ENCODE measurements at regions not wholly inside any gene's neighbourhood (a gene's known extent, or its start where the extent isn't known, plus 50 kb on each side); places are given as distances from the start of the nearest gene placed in this dataset.

DNA sequence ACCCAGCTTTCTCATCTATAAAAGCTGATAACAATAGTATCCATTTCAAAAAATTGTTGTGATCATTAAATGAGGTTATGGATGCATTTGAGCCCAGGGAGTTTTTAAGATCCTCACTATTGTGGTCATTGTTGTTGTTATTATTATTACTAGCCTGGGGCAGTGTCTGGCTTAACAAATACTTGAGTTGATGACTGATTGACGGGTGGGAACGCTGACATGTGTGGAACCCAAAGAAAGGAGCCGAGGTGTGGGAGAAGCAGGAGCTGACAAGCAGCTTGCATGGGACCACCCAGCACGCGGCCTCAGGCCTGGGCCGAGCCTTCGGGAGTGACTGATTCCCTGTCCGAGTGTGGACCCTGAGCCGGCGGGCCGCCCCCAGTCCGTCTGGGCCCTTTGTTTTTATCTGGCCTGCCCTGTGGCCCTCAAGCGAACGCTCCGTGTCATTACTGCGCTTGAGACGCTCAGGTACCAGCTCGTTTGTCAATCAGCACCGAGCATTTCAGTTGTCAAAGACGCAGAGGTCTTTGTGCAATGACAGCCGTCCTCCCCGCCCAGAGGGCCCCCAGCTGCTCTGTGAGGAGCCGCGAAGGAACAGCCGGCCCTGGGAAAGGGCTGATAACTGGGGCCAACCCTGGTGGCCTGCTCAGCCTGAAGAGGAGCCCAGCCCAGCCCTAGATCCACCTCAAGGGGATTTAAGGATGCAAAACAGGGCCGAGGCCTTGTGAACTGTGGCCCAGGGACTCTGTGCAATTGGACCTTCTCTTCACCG is 132.9 kb upstream of the FOXF1 start:
- Histone ChIP-seq H3K4me3 (ENCODE audit: insufficient read depth, low read depth, low read length, poor library complexity, severe bottlenecking) (no peak overlapping the region), H3K27me3 (replicated peaks; ENCODE audit: control insufficient read depth, insufficient read depth, low read length, poor library complexity, severe bottlenecking) (no peaks in the 10 kb centered on the region)
- no peak for DNase-seq

DNA sequence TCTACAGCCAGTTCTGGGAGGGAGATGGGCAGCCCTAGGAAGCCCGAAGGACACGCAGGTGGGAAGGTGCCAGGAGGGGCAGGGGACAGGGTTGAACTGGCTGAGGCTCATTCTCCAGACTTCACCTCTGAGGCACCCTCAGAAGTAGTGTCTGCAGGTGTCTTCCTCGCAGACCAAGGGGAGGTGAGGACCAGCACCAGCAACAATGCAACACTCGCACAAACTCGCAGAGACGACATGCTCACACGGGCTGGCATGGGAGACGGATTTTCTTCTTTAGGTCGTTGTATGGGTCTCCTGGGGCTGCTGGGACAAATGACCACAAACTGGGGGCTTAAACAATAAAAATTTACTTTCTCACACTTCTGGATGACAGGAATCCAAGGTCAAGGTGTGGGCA is 132.2 kb upstream of the FOXF1 start:
- no peaks in the 10 kb centered on the region for H3K4me1 ChIP-seq (ENCODE audit: control insufficient read depth, insufficient read depth, low read length, poor library complexity, severe bottlenecking)
- no peaks in the 10 kb centered on the region for H3K9me3 ChIP-seq (ENCODE audit: control insufficient read depth, low read length)
- H3K27ac ChIP-seq (ENCODE audit: insufficient read depth, low read length, poor library complexity, severe bottlenecking), result no peak overlapping the region
- no peak for DNase-seq
- H3K4me3 ChIP-seq (ENCODE audit: insufficient read depth, low read depth, low read length, poor library complexity, severe bottlenecking), result no peak overlapping the region
- H3K27me3 ChIP-seq (replicated peaks; ENCODE audit: control insufficient read depth, insufficient read depth, low read length, poor library complexity, severe bottlenecking), result no peaks in the 10 kb centered on the region
- H3K36me3 ChIP-seq (ENCODE audit: control insufficient read depth, insufficient read depth, low read length), result no peaks in the 10 kb centered on the region

More for the DNA sequence above, 132.9 kb upstream of the FOXF1 start:
- Histone ChIP-seq H3K4me1 (ENCODE audit: control insufficient read depth, insufficient read depth, low read length, poor library complexity, severe bottlenecking) (no peaks in the 10 kb centered on the region), H3K9me3 (ENCODE audit: control insufficient read depth, low read length) (no peaks in the 10 kb centered on the region), H3K36me3 (ENCODE audit: control insufficient read depth, insufficient read depth, low read length) (no peaks in the 10 kb centered on the region), H3K27ac (ENCODE audit: insufficient read depth, low read length, poor library complexity, severe bottlenecking) (no peak overlapping the region)

DNA sequence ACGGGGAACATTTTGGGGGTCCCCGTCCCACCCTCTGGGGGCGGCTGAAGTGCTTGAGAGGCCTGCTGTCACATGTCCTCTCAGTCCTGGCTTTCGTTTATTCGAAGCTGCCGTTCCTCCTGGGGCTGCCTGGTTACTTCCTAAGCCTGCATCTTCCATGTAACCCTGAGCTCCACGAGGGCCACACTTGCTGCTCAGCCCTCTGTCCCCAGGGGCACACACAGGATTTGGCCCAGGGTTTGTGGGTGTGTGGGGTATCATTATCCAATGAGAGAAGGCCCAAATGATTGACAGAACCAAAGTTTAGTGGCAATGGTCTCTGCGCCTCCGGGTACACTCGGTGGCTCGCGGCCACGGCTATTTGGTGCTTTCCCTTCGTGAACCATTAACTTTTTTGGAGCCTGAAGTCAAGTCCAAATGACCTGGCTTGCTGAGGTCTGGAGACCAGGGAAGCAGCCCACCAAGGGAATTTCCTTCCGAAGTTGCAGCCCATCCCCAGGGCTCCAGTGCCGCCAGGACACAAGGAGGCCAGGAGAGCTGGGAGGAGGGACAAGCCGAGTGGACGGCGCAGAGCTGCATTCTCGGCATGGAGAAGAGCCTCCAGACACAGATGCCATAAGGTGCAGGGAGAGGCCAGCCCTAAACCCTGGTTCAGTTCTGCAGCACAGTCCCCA is 131.4 kb upstream of the FOXF1 start:
- H3K9me3 ChIP-seq (ENCODE audit: control insufficient read depth, low read length), result no peaks in the 10 kb centered on the region
- no peaks in the 10 kb centered on the region for H3K4me1 ChIP-seq (ENCODE audit: control insufficient read depth, insufficient read depth, low read length, poor library complexity, severe bottlenecking)
- no peaks in the 10 kb centered on the region for H3K27me3 ChIP-seq (replicated peaks; ENCODE audit: control insufficient read depth, insufficient read depth, low read length, poor library complexity, severe bottlenecking)
- H3K36me3 ChIP-seq (ENCODE audit: control insufficient read depth, insufficient read depth, low read length), result no peaks in the 10 kb centered on the region
- no peak for DNase-seq
- no peak overlapping the region for H3K27ac ChIP-seq (ENCODE audit: insufficient read depth, low read length, poor library complexity, severe bottlenecking)
- H3K4me3 ChIP-seq (ENCODE audit: insufficient read depth, low read depth, low read length, poor library complexity, severe bottlenecking), result no peak overlapping the region

DNA sequence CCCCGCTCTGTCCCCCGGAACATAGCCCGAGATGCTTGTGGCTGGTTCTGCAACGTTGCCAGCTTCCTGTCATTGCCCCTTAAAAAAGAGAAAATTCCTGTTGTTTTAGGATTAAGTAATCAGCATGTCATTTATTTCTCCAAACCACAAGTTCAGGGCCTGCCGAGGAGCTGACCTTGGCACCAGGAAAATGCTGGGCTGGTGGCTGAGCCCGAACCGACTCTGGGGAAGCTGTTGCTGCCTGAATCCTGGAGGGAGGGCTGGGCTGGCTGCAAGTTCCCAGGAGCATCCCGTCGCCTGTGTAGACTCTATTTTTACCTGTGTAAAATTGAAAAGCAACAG is 130.9 kb upstream of the FOXF1 start:
- Histone ChIP-seq H3K9me3 (ENCODE audit: control insufficient read depth, low read length) (no peaks in the 10 kb centered on the region), H3K27ac (ENCODE audit: insufficient read depth, low read length, poor library complexity, severe bottlenecking) (no peak overlapping the region), H3K27me3 (replicated peaks; ENCODE audit: control insufficient read depth, insufficient read depth, low read length, poor library complexity, severe bottlenecking) (no peaks in the 10 kb centered on the region), H3K36me3 (ENCODE audit: control insufficient read depth, insufficient read depth, low read length) (no peaks in the 10 kb centered on the region), H3K4me3 (ENCODE audit: insufficient read depth, low read depth, low read length, poor library complexity, severe bottlenecking) (no peak overlapping the region), H3K4me1 (ENCODE audit: control insufficient read depth, insufficient read depth, low read length, poor library complexity, severe bottlenecking) (no peaks in the 10 kb centered on the region)
- DNase-seq, result no peak

DNA sequence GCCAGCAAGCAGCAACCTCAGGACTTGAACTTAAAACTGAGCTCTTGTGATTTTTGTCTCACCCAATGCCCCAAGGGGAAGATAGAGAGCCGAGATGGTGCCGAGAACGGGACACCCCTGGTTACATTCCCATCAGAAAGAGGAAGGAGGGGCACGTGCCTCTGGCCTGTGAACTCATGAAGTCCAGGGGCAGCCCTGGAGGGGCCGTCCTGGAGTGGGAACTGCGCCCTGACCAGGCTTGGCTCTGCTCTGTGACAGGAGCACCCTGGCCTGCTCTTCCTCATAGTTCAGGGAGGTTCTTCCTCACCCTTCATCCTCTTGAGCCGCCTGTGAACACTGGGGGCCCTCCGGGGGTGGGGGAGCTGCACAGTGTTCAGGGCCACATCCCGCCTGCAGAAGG is 130.3 kb upstream of the FOXF1 start:
- H3K27me3 ChIP-seq (replicated peaks; ENCODE audit: control insufficient read depth, insufficient read depth, low read length, poor library complexity, severe bottlenecking), result no peaks in the 10 kb centered on the region
- H3K9me3 ChIP-seq (ENCODE audit: control insufficient read depth, low read length), result no peaks in the 10 kb centered on the region
- no peaks in the 10 kb centered on the region for H3K4me1 ChIP-seq (ENCODE audit: control insufficient read depth, insufficient read depth, low read length, poor library complexity, severe bottlenecking)
- H3K4me3 ChIP-seq (ENCODE audit: insufficient read depth, low read depth, low read length, poor library complexity, severe bottlenecking), result no peak overlapping the region
- no peaks in the 10 kb centered on the region for H3K36me3 ChIP-seq (ENCODE audit: control insufficient read depth, insufficient read depth, low read length)
- no peak for DNase-seq
- H3K27ac ChIP-seq (ENCODE audit: insufficient read depth, low read length, poor library complexity, severe bottlenecking), result no peak overlapping the region

DNA sequence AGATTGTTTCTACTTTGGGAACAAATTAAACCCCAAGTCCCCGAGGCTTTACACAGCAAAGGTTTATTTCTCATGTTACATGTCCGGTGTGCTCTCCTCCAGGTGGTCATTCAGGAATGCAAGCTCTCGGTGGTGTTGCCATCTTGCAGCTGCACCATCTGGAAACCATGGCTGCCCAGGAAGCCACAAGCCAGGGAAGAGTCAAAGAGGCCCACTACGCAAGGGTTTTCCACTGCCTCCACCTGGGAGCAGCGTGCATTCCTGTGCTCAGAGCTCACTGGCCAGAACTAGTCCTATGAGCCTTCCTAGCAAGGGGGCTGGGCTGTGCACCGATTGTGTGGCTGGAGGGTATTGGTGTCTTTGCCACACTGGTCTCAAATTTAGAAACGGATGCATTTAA is 128.8 kb upstream of the FOXF1 start:
- Histone ChIP-seq H3K27ac (ENCODE audit: insufficient read depth, low read length, poor library complexity, severe bottlenecking) (no peak overlapping the region), H3K4me1 (ENCODE audit: control insufficient read depth, insufficient read depth, low read length, poor library complexity, severe bottlenecking) (no peaks in the 10 kb centered on the region), H3K36me3 (ENCODE audit: control insufficient read depth, insufficient read depth, low read length) (no peaks in the 10 kb centered on the region), H3K27me3 (replicated peaks; ENCODE audit: control insufficient read depth, insufficient read depth, low read length, poor library complexity, severe bottlenecking) (no peaks in the 10 kb centered on the region), H3K4me3 (ENCODE audit: insufficient read depth, low read depth, low read length, poor library complexity, severe bottlenecking) (no peak overlapping the region), H3K9me3 (ENCODE audit: control insufficient read depth, low read length) (no peaks in the 10 kb centered on the region)
- DNase-seq, result no peak

DNA sequence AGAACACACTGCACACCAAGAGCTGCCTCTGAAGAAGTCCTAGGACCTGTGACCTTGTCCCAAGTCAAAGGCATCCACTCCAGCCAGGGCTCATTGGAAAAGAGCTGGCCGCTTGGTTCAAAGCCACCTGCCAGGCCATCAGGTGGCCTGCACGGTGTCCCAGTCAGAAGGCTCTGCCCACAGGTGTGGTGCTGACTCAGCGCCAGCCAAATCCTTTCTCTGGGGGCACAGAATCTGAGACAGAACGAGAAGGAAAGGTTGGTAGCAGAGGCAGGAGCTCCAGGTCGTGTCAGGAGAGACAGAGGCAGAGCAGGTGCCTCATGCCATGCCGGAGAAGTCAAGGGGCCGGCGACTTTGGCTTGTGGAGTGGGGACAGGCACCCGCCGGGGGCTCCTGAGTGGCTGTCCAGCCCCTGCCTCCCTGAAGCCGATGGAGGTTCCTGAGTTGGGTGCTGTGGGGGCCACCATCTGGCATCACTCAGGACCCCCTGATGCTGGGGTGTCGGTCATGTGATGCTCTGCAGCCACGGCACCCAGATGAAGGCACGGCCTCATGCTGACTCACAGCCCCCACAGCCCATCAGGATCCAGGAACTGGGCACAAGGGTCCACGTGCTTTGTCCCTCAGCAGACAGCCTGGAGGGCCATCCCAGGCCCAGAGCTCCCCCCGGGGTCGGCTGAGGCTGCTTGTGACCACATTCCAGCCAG is 128.1 kb upstream of the FOXF1 start:
- no peaks in the 10 kb centered on the region for H3K27me3 ChIP-seq (replicated peaks; ENCODE audit: control insufficient read depth, insufficient read depth, low read length, poor library complexity, severe bottlenecking)
- H3K4me3 ChIP-seq (ENCODE audit: insufficient read depth, low read depth, low read length, poor library complexity, severe bottlenecking), result no peak overlapping the region
- no peak for DNase-seq
- no peaks in the 10 kb centered on the region for H3K4me1 ChIP-seq (ENCODE audit: control insufficient read depth, insufficient read depth, low read length, poor library complexity, severe bottlenecking)
- H3K9me3 ChIP-seq (ENCODE audit: control insufficient read depth, low read length), result no peaks in the 10 kb centered on the region
- no peak overlapping the region for H3K27ac ChIP-seq (ENCODE audit: insufficient read depth, low read length, poor library complexity, severe bottlenecking)
- H3K36me3 ChIP-seq (ENCODE audit: control insufficient read depth, insufficient read depth, low read length), result no peaks in the 10 kb centered on the region

DNA sequence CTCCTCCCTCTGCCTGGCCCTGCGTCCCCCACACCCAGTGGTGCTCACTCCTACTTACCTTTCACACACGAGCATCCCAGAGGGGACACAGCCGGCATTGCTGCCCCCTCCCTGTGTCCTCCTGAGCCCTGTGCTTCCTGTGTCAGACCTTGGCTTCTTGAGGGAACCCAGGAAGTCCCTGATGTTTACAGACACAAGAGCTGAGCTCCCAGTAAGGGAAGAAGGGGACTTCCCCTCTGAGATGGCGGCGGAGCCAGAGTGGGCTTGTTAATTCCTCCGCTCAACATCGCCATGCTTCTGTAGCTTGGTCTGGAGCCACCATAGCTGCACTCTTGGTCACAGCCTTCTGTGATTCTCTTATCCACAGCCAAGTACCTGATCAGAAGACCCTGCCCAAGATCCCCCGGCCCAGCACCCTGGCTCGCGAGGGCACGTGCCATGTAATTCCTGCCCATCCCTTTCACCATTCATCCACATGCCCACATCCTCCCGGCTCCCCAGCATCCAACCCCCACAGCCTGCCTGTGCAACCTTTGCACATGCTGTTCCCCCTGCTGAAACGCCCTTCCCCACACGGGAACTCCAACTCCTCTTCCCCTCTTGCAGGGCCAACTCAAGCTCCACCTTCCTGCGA is 127.4 kb upstream of the FOXF1 start:
- Histone ChIP-seq H3K4me3 (ENCODE audit: insufficient read depth, low read depth, low read length, poor library complexity, severe bottlenecking) (no peak overlapping the region), H3K9me3 (ENCODE audit: control insufficient read depth, low read length) (no peaks in the 10 kb centered on the region), H3K27me3 (replicated peaks; ENCODE audit: control insufficient read depth, insufficient read depth, low read length, poor library complexity, severe bottlenecking) (no peaks in the 10 kb centered on the region), H3K27ac (ENCODE audit: insufficient read depth, low read length, poor library complexity, severe bottlenecking) (no peak overlapping the region), H3K36me3 (ENCODE audit: control insufficient read depth, insufficient read depth, low read length) (no peaks in the 10 kb centered on the region), H3K4me1 (ENCODE audit: control insufficient read depth, insufficient read depth, low read length, poor library complexity, severe bottlenecking) (no peaks in the 10 kb centered on the region)
- DNase-seq, result no peak

DNA sequence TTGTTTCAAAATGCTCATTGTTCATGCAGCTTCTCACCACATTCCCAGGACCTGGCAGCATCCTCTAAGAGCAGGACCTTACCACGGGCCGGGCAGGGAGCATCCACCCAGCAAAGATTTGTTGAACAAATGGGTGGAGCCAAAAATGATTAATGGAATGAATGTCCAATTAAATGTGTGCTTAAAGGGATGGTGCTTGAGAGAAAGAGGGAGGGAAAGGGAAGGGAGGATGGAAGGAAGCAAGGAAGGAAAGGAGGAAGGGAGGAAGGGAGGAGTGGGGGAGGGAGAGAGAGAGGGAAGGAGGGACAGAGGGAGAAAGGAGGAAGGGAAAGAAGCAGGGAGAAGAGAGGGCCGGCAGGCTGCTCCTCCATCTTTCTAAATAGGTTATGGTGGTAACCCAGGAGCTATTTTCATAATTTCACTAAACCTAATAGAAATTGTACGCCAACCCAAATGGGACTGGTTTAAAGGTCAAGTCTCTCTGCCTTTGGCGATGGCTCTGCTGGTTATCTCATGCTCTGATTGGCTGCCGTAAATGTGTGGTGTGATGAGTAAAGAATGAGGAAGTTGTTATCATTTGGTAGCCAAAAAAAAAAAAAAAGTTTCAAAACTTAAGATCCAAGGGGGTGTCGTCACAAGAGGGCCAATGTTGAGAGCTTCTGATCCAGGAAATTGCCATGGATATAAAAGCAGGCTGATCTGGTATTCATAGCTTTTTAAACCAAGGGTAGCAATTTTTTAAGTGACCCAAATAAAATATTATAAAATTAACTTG is 126.7 kb upstream of the FOXF1 start:
- Histone ChIP-seq H3K27me3 (replicated peaks; ENCODE audit: control insufficient read depth, insufficient read depth, low read length, poor library complexity, severe bottlenecking) (no peaks in the 10 kb centered on the region), H3K27ac (ENCODE audit: insufficient read depth, low read length, poor library complexity, severe bottlenecking) (no peak overlapping the region), H3K4me1 (ENCODE audit: control insufficient read depth, insufficient read depth, low read length, poor library complexity, severe bottlenecking) (no peaks in the 10 kb centered on the region), H3K36me3 (ENCODE audit: control insufficient read depth, insufficient read depth, low read length) (no peaks in the 10 kb centered on the region), H3K4me3 (ENCODE audit: insufficient read depth, low read depth, low read length, poor library complexity, severe bottlenecking) (no peak overlapping the region), H3K9me3 (ENCODE audit: control insufficient read depth, low read length) (no peaks in the 10 kb centered on the region)
- no peak for DNase-seq
